OCI-M2 (cell line): ENCODE measurements at regions not wholly inside any gene's neighbourhood (a gene's known extent, or its start where the extent isn't known, plus 50 kb on each side); places are given as distances from the start of the nearest gene placed in this dataset.
"Not testable (repeated sequence)": the region's sequence is repeated elsewhere in the genome, so short reads cannot be mapped to it uniquely, and the experiment has no call there.

ENCODE experiments used
- DNase-seq: peaks from one replicate; lab custom pipeline; 2025; ENCODE audit not compliant: unreplicated experiment; lab: John Stamatoyannopoulos, UW

DNA sequence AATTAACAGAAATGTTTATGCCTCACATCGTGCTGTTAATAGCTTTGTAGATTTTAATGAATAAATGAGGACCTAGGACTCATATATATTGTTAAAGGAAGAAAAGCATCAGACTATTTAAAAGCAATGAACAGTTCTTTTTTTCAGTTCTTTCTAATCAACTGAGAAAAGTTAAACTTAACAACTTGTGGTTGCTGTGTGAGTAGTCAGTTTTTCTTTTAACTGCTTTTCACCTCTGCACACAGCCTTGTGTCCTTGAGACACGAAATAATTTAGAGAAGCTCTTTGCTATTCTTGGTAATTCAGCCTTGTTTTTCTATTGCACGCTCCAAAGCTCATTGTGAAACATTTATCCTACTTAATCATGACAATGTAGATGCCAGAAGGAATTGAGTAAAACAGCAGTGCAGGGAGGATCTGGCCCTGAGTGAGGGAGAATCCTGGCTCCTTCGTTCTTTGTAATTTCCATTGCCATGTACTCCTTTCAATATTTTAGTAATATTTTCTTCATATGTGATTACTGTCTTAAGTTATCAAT, 499.0 kb downstream of the PYDC2 start:
- no peak for DNase-seq

DNA sequence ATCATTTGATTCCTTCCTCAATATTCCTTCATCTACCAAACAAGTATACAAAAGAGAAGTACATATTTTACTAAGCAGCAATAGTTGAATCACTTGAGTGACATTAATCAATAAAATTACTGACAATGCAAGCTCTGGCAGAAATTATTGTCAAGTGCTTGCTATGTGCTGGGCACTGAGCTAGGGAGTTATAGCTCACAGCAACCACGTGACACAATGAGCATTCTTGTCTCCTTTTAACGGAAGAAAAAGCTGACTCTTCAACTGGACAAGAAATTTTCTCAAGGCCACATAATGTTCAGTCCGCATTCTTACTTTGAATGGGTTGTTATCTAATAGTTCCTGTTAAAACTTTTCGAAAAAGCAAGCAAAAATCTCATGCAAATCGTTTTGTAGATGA, 500.1 kb downstream of the PYDC2 start:
- no peak for DNase-seq

DNA sequence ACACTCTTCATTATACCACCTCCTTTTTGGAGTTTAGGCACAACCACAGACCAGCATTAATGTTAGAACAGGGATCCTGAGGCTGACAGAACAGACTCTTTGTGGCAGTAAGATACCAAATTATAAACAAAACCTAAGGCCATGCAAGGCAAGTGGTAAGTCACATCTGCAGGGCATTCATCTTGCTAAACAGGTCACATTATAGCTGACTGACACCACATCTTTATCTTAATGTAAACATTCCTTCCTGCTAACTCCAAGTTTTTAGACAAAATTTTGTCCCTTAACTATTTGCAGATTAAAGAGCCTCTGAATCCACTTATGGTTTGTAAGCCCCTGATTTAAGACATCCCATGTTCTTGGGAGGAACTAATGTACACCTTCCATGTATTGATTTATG, 500.6 kb downstream of the PYDC2 start:
- no peak for DNase-seq

DNA sequence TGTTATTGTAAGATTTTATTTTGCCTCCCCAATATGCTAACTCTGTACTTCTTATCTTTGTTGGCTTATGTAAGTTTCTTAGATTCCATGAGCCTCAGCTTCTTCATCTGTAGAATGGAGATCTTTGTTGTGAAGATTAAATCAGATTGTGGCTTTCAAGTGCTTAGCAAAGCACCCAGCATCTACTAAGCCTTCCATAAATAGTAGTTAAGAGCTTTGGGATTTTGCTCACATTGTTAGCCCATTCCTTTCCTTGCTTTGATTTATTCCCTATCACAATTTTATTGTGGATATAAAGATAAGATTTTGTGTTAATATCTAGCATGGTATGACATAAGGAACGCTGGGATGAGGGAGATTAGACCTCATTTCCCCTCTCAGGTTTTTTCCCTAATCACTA, 501.4 kb downstream of the PYDC2 start:
- DNase-seq, result no peak

GRCh38 chr3:191963182-191963581, 502.2 kb downstream of the PYDC2 start:
- DNase-seq, result no peak

- DNase-seq, result no peak
Observed at GRCh38 chr3:191966556-191966955, 505.6 kb downstream of the PYDC2 start.

DNA sequence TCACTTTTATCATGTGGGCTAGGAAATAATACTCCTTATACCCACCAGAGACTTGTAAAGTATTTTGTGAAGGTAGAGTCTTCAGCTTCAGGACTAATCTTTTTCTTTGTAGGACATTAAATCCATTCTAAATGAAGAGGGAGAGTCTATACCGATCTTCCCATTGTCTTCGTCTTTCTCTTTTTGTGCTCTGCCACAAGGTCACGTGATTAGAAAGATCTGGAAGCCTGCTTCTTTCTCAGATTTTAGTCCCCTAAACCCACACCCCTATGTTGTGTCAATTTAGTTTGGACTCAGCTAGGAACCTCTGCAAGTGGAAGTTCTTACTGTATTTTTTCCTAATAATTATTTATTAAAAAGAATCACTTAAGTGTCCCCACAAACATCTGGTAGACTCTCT, 507.3 kb downstream of the PYDC2 start:
- no peak for DNase-seq

DNA sequence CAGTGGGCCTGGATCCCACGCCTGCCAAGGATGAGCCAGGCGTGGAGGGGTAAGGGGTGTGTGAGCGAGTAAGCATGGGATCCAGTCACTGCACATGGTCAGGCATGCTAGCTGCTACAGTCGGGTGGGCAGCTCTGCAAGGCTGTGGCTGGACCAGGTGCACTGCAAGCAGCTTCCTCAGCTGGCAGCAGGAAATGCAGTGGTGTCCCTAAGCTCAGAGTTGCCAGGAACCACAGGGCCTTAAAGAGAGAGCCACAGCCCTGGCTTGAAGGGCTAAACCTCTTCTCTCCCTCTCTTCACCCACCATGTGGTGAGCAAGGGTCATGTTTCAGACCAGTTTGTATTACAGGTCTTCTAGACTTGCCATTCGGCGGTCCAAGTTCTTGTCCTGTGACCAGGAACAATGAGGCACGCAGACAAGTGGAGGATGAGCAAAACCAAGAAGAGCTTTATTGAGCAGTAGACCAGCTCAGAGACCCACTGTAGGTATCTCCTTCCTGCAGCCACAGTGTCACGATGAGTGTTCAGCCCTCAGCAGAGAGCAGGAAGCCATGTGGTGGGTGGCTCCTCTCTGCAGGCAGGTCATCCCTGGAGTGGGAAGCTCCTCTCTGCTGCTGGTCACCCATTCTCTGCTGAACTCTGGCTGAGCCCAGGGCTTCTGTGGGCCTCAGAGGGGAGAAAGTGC, 511.9 kb downstream of the PYDC2 start:
- no peak for DNase-seq

DNA sequence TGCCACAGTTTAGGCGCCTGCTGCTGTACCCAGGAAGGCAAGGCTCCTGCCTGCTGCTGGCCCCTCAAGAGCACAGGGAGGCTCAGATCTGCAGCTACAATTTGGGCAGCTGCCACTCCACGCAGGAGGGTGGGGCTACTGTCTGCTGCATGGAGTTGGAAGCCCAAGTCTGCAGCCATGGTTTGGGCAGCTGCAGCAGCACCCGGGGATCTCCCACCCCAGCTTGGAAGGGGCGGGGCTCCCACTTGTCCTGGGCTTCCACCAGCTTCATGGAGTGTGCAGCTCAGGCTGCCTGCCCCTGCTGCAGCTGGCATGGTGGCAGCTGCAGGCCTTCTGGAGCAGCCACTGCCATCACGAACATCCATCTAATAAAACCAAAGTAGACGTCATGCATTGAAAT, 512.9 kb downstream of the PYDC2 start:
- DNase-seq, result no peak

DNA sequence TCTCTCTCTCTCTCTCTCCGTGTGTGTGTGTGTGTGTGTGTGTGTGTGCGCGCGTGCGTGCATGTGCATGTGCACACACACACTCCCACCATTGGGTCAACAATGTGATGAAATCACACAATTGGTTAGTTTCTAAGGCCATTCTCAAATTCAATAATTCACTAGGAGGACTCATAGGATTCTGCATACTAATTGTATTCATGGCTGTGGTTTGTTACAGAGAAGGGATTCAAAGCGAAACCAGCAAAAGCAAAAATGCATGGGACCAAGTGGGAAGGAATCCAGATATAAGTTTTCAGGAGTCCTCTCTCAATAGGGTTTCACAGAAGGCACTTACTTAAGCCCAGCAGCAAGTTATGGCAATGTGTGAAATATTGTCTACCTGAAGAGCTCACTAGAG, 515.0 kb downstream of the PYDC2 start:
- DNase-seq, result no peak

GRCh38 chr3:191980443-191980842, 519.5 kb downstream of the PYDC2 start:
- no peak for DNase-seq

- DNase-seq, result no peak
Observed at GRCh38 chr3:191982481-191982880, 521.5 kb downstream of the PYDC2 start.

DNA sequence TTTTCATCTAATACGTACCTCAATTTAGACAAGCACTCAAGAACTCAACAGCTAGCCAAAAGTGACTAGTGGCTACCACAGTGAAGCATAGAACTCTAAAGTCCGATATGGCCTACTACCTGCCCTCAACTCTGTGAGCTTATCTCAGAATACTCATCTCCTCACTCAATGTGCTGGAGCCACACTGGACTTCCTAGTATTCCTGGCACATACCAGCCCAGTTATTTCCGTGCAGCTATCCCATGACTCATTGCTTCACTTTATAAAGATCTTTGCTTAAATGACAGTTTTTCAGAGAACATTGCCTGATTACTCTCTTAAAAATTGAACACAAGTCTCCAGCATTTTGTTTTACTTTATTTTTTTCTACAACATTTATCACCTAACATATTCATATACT, 524.7 kb downstream of the PYDC2 start:
- DNase-seq, result no peak

GRCh38 chr3:191987831-191988350, 526.9 kb downstream of the PYDC2 start:
- no peak for DNase-seq

- DNase-seq, result not testable (repeated sequence)
Observed at GRCh38 chr3:191993952-191994351, 533.0 kb downstream of the PYDC2 start.

- no peak for DNase-seq
Observed at GRCh38 chr3:191997093-191997492, 536.1 kb downstream of the PYDC2 start.

DNA sequence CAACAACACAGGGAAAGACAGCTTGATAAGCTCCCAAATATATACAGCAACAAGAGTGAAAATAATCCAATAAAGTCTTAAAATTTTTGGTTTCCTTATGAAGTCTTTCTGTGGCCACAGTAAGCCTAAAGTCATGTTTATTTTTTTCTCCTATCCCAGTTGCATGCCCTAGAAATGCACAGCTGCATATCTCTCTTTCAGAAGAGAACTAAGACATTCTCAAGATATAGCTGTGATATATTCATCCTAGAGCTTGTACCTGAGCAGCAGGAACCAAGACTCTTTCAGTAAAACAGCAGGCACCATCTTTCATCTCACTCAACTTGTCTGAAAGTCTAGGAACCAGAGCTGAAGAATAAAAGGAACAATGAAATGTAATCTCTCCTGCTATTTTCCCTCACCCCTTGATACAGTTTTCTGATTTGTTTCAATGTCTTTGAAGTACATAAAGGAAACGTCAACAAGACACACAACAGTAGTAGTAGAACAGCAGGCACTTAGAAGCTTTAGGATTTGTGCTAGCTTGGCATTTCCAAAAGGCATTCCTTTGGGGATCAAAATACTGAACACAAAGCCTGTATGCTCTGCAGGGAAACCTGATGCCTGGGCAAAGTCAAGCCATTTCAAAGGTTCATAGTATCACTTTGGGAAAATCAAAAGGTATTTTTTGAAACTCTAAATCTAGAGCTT, 536.8 kb downstream of the PYDC2 start:
- no peak for DNase-seq

GRCh38 chr3:192001218-192001617, 540.3 kb downstream of the PYDC2 start:
- no peak for DNase-seq

GRCh38 chr3:192005989-192006388, 545.0 kb downstream of the PYDC2 start:
- peak; percentile 34 for DNase-seq

GRCh38 chr3:192009903-192010302, 548.9 kb downstream of the PYDC2 start:
- no peak for DNase-seq

DNA sequence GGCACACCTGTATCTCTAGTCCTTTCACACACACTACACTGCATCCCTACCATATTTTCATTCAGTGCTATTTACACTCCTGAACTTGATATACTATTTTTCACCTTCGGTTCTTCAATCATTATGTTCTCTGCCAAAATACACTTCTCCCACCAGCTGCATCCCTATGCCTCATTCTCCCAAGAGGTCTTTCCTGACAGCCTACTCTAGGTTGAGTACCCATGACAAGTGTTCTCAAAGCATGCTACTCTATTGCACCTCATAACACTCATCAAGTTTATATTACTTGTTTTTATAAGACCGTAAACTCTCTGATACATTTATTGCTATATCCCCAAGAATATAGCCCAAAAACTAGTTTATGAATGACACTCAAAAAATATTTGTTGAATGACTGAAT, 549.5 kb downstream of the PYDC2 start:
- no peak for DNase-seq

GRCh38 chr3:192011137-192011536, 550.2 kb downstream of the PYDC2 start:
- DNase-seq, result no peak
